Activated CD8-positive, alpha-beta T cell treated with anti-CD3 and anti-CD28 coated beads for 36 hours (primary cell): ENCODE measurements at regions not wholly inside any gene's neighbourhood (a gene's known extent, or its start where the extent isn't known, plus 50 kb on each side); places are given as distances from the start of the nearest gene placed in this dataset.

Source experiments
- ATAC-seq: fragments of 200-7000 bp; cut with Tn5 transposase; one replicate; pipeline ENCODE4 v1.10.0; 2021; ENCODE audit warnings: mild to moderate bottlenecking, moderate library complexity
- CTCF ChIA-PET: fragments of 350-600 bp; sonication (Branson Sonifier 250); formaldehyde crosslinking; loops from one replicate; lab custom pipeline; 2021; ENCODE audit warnings: antibody characterized with exemption; lab: Charles Lee
- POLR2A ChIA-PET: fragments of 350-600 bp; sonication (Branson Sonifier 250); formaldehyde crosslinking; loops from one replicate; lab custom pipeline; 2021; ENCODE audit warnings: antibody characterized with exemption; lab: Charles Lee
- DNase-seq: peaks from one replicate; pipeline ENCODE4 v3.0.0-alpha.2; 2020
- H3K27ac Mint-ChIP-seq: one replicate; pipeline ENCODE4 v1.8.0; 2021; ENCODE audit warnings: mild to moderate bottlenecking, mixed read lengths
- H3K27me3 Mint-ChIP-seq: one replicate; pipeline ENCODE4 v1.8.0; 2021; ENCODE audit warnings: mixed read lengths
- H3K36me3 Mint-ChIP-seq: one replicate; pipeline ENCODE4 v1.8.0; 2021; ENCODE audit warnings: low read depth, mixed read lengths
- H3K4me1 Mint-ChIP-seq: one replicate; pipeline ENCODE4 v1.8.0; 2021; ENCODE audit warnings: low read depth, mixed read lengths
- H3K4me3 Mint-ChIP-seq: one replicate; pipeline ENCODE4 v1.8.0; 2021; ENCODE audit warnings: mild to moderate bottlenecking, moderate library complexity, mixed read lengths
- H3K9me3 Mint-ChIP-seq: one replicate; pipeline ENCODE4 v1.8.0; 2021; ENCODE audit warnings: mixed read lengths
- intact Hi-C: fragments of 100-400 bp; cut with micrococcal nuclease; formaldehyde crosslinking; loops from one replicate; pipeline ENCODE4 v1.10.0; 2022
- TF ChIP-seq, protein P1 (sequence below): fragments of 200-600 bp; IDR thresholded peaks from one replicate; pipeline ENCODE4 v1.8.0; 2022; ENCODE audit warnings: antibody characterized with exemption, mild to moderate bottlenecking

DNA sequence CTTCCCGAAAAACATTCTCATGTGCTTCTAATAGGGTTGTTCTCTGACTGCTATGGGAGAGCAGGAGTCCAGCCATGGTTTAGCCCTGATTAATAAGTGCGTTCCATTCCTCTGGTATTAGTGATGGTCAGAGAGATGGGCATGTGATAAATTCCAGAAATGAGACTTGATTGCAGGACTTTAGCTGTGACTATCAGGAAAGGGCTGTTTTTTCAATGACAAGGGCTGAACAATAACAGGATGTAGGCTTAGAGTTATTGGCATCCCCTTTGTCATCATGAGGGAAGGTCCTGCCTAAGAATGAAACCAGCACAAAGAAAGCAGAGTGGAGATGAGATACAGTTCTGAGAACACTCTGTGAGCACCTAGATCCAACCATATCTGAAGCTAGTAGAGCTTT is 494.6 kb downstream of the MIAT start:
- DNase-seq (no peak), ATAC-seq (no peak)
- H3K4me3 Mint-ChIP-seq, result no peak overlapping the region
- H3K36me3 Mint-ChIP-seq, result no peaks in the 10 kb centered on the region
- CTCF ChIA-PET, result no interaction called here
- peaks cover 3% of the 10 kb centered on the region for H3K9me3 Mint-ChIP-seq
- intact Hi-C loops, result no loop called here
- POLR2A ChIA-PET, result interaction anchor here (1.0 kb wide), 1 partner anchor 87 kb away, joined by 3 read pairs; no protein-coding TSS in a partner anchor
- peaks cover 4% of the 10 kb centered on the region for H3K4me1 Mint-ChIP-seq
- peaks cover 37% of the 10 kb centered on the region for H3K27me3 Mint-ChIP-seq
- TF ChIP-seq, protein P1, sequence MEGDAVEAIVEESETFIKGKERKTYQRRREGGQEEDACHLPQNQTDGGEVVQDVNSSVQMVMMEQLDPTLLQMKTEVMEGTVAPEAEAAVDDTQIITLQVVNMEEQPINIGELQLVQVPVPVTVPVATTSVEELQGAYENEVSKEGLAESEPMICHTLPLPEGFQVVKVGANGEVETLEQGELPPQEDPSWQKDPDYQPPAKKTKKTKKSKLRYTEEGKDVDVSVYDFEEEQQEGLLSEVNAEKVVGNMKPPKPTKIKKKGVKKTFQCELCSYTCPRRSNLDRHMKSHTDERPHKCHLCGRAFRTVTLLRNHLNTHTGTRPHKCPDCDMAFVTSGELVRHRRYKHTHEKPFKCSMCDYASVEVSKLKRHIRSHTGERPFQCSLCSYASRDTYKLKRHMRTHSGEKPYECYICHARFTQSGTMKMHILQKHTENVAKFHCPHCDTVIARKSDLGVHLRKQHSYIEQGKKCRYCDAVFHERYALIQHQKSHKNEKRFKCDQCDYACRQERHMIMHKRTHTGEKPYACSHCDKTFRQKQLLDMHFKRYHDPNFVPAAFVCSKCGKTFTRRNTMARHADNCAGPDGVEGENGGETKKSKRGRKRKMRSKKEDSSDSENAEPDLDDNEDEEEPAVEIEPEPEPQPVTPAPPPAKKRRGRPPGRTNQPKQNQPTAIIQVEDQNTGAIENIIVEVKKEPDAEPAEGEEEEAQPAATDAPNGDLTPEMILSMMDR, result no peak
- no peak overlapping the region for H3K27ac Mint-ChIP-seq

DNA sequence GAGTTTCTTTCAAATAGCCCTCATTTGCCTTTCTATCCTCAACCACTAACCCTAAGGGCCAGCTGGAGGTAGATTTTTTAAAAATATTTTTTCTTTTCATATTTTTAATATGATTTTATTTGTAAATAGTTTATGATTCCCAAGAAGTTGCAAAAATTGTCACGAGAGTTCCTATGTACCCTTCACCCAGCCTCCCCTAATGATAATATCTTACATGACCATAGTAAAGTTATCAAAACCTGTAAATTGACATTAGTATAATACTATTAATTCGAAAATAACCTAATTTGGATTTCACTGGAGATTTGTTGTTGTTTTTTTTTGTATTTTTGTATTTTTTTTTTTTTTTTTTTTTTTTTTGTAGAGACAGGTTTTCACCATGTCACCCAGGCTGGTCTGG is 495.5 kb downstream of the MIAT start:
- Mint-ChIP-seq H3K27ac (no peak overlapping the region), H3K4me1 (peaks cover 4% of the 10 kb centered on the region), H3K9me3 (peaks cover 3% of the 10 kb centered on the region), H3K4me3 (no peak overlapping the region), H3K27me3 (peaks cover 39% of the 10 kb centered on the region), H3K36me3 (no peaks in the 10 kb centered on the region)
- ChIA-PET POLR2A (interaction anchor here (1.0 kb wide), 1 partner anchor 86 kb away, joined by 3 read pairs; no protein-coding TSS in a partner anchor), CTCF (no interaction called here)
- TF ChIP-seq, protein P1, result no peak
- ATAC-seq (no peak), DNase-seq (no peak)
- intact Hi-C loops, result no loop called here

DNA sequence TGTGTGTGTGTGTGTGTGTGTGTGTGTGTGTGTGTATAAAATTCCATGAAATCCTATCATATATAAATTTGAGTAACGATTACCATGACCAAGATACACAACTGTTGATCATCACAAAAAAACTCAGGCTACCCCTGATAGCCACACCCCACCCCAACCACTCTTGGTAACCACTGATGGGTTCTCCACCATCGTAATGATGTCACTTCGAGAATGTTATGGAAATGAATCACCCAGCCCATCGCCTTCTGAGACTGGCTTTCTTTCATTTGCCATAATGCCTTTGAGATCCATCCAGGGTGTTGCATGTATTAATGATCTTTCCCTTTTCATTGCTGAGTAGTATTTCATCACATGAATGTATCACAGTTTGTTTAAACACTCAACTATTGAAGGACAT is 496.0 kb downstream of the MIAT start:
- intact Hi-C loops, result no loop called here

DNA sequence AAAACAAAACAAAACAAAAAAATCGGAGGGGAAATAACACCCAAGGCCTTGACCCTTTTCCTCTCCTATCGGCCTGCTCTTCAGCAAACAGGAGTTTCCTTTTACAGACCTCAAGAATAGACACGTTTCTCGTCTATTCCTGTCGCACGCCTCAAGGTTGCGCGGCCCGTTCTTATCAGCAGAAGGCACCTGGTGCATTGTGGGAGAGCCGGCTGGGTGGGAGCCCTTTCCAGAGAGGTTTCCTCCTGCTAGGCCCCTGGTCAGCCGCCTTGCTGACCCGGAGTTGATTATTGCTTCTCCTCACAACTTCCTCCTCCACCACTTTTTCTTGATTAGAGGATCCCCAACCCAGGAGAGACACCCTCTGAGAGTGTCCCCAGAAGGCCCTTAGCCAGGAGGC is 497.3 kb downstream of the MIAT start:
- ATAC-seq, result no peak
- no peaks in the 10 kb centered on the region for H3K9me3 Mint-ChIP-seq
- H3K4me3 Mint-ChIP-seq, result no peak overlapping the region
- intact Hi-C loops, result no loop called here
- H3K4me1 Mint-ChIP-seq, result peaks cover 4% of the 10 kb centered on the region
- no peaks in the 10 kb centered on the region for H3K36me3 Mint-ChIP-seq
- POLR2A ChIA-PET, result interaction anchor here (0.7 kb wide), 1 partner anchor 27 kb away, joined by 3 read pairs; no protein-coding TSS in a partner anchor
- TF ChIP-seq, protein P1, result no peak
- no peak for DNase-seq
- no peak overlapping the region for H3K27ac Mint-ChIP-seq
- H3K27me3 Mint-ChIP-seq, result peaks cover 30% of the 10 kb centered on the region
- CTCF ChIA-PET, result no interaction called here

More for the DNA sequence above, 496.0 kb downstream of the MIAT start:
- ChIA-PET CTCF (no interaction called here), POLR2A (no interaction called here)
- Mint-ChIP-seq H3K36me3 (no peaks in the 10 kb centered on the region), H3K4me3 (no peak overlapping the region), H3K27me3 (peaks cover 39% of the 10 kb centered on the region), H3K9me3 (peaks cover 3% of the 10 kb centered on the region), H3K27ac (no peak overlapping the region), H3K4me1 (peaks cover 4% of the 10 kb centered on the region)
- no peak for DNase-seq
- TF ChIP-seq, protein P1, result no peak
- no peak for ATAC-seq

DNA sequence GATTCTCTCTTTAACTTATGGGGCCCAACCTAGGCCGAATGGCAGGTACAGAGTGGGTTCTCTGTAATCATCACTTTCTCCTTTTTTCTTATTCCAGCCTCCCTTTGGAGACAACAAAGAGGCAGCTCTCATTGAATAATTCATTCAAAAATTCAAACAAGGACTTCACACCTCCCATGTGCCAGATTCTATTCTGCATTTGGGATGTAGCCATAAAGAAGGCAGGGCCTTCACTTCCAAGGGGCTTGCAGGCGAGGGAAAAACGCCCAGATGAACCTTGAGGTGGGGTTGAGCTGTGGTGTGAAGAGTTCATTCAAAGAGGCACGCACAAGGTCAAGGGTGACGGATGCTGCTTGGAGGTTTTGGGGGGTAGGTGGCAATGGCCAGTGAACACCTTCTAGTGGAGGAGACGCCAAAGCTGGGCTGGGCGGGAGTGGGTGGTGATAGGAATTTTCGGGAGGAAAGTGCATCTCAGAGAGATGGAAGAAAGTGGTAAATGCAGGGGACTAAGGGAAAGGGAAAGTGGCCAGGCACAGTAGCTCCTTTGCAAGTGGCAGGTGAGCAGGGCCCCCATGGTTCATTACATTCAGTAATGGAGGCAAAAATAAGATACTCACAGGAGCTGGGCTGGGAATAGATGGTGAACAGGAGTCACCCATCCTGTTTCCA is 499.6 kb downstream of the MIAT start:
- ATAC-seq, result no peak
- Mint-ChIP-seq H3K4me3 (no peak overlapping the region), H3K27ac (no peak overlapping the region), H3K27me3 (peaks cover 27% of the 10 kb centered on the region), H3K36me3 (no peaks in the 10 kb centered on the region), H3K4me1 (no peaks in the 10 kb centered on the region), H3K9me3 (no peaks in the 10 kb centered on the region)
- no peak for DNase-seq
- POLR2A ChIA-PET, result no interaction called here
- intact Hi-C loops, result no loop called here
- TF ChIP-seq, protein P1, result no peak
- CTCF ChIA-PET, result no interaction called here
